ENCODE measurements at regions not wholly inside any gene's neighbourhood (a gene's known extent, or its start where the extent isn't known, plus 50 kb on each side); places are given as distances from the start of the nearest gene placed in this dataset.
A peak's percentile ranks its signal among the peaks of the same experiment; 100 is the strongest.

GRCh38 chr2:136235546-136235945 lies 117.6 kb upstream of the CXCR4 start:
- peak overlapping the region; percentile 88 for H3K27ac ChIP-seq (replicated peaks)
- DNase-seq (ENCODE audit: low read depth in 1 of 2, low spot score in 1 of 2), result peak in 1 of 2 experiments; percentile 40
- TF ChIP-seq POLR2AphosphoS5 (IDR thresholded peaks at IDR 0.05; ENCODE audit: low read depth) (no peak), GABPA (IDR thresholded peaks at IDR 0.05; ENCODE audit: low read depth) (no peak), SPI1 (IDR thresholded peaks at IDR 0.05; ENCODE audit: borderline replicate concordance, low read depth) (no peak), REST (IDR thresholded peaks at IDR 0.05; ENCODE audit: insufficient replicate concordance, low read depth) (no peak), CTCF (IDR thresholded peaks at IDR 0.05; ENCODE audit: insufficient read depth, low read length) (no peak)

GRCh38 chr2:136234261-136234660 lies 116.3 kb upstream of the CXCR4 start:
- no peak overlapping the region for H3K4me3 ChIP-seq (replicated peaks; ENCODE audit: insufficient read depth, low read length)
- peak overlapping the region; percentile 88 for H3K27ac ChIP-seq (replicated peaks)
- no peaks in the 10 kb centered on the region for H3K27me3 ChIP-seq (ENCODE audit: insufficient read depth, poor library complexity, severe bottlenecking)
- DNase-seq (ENCODE audit: low read depth in 1 of 2, low spot score in 1 of 2), result no peak
- TF ChIP-seq GABPA (IDR thresholded peaks at IDR 0.05; ENCODE audit: low read depth), result no peak

More at GRCh38 chr2:136235546-136235945, 117.6 kb upstream of the CXCR4 start:
- no peaks in the 10 kb centered on the region for H3K27me3 ChIP-seq (ENCODE audit: insufficient read depth, poor library complexity, severe bottlenecking)
- H3K4me3 ChIP-seq (replicated peaks; ENCODE audit: insufficient read depth, low read length), result no peak overlapping the region

- peak; percentile 87 for TF ChIP-seq SPI1 (IDR thresholded peaks at IDR 0.05; ENCODE audit: borderline replicate concordance, low read depth)
- TF ChIP-seq POLR2AphosphoS5 (IDR thresholded peaks at IDR 0.05; ENCODE audit: low read depth), result peak; percentile 59
- no peak for TF ChIP-seq CTCF (IDR thresholded peaks at IDR 0.05; ENCODE audit: insufficient read depth, low read length)
- Histone ChIP-seq H3K27me3 (ENCODE audit: insufficient read depth, poor library complexity, severe bottlenecking) (no peaks in the 10 kb centered on the region), H3K27ac (replicated peaks) (peak overlapping the region; percentile 88), H3K4me3 (replicated peaks; ENCODE audit: insufficient read depth, low read length) (no peak overlapping the region)
- peak in 1 of 2 experiments; percentile 73 for DNase-seq (ENCODE audit: low read depth in 1 of 2, low spot score in 1 of 2)
Measured at GRCh38 chr2:136233298-136233697, 115.3 kb upstream of the CXCR4 start.

- TF ChIP-seq GABPA (IDR thresholded peaks at IDR 0.05; ENCODE audit: low read depth) (no peak), CTCF (IDR thresholded peaks at IDR 0.05; ENCODE audit: insufficient read depth, low read length) (no peak), POLR2AphosphoS5 (IDR thresholded peaks at IDR 0.05; ENCODE audit: low read depth) (no peak), SPI1 (IDR thresholded peaks at IDR 0.05; ENCODE audit: borderline replicate concordance, low read depth) (no peak), REST (IDR thresholded peaks at IDR 0.05; ENCODE audit: insufficient replicate concordance, low read depth) (no peak)
- DNase-seq (ENCODE audit: low read depth in 1 of 2, low spot score in 1 of 2), result no peak
- no peaks in the 10 kb centered on the region for H3K27me3 ChIP-seq (ENCODE audit: insufficient read depth, poor library complexity, severe bottlenecking)
- H3K4me3 ChIP-seq (replicated peaks; ENCODE audit: insufficient read depth, low read length), result no peak overlapping the region
- H3K27ac ChIP-seq (replicated peaks), result peak overlapping the region; percentile 88
Measured at GRCh38 chr2:136232456-136233172, 114.7 kb upstream of the CXCR4 start.
